ENCODE measurements at regions not wholly inside any gene's neighbourhood (a gene's known extent, or its start where the extent isn't known, plus 50 kb on each side); places are given as distances from the start of the nearest gene placed in this dataset.
A peak's percentile ranks its signal among the peaks of the same experiment; 100 is the strongest.

DNA sequence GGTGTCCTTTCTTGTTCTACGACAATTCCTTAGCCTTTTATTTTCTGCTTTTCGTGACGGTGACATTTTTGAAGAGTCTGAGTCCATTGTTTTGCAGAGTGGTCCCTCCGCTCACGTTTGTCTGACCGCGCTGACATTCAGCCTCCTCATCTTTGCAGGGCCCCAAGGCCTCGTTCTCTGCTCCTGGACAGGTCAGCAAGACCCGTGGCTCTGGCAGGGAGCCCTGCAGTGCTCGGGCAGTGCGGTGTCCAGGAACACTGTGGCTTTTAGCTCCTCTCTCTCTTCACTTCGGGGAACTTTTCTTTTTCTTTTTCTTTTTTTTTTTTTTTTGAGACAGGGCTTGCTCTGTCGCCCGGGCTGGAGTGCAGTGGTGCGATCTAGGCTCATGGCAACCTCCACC is 142.5 kb downstream of the DNAJB6 start:
- H2BK20ac ChIP-seq (ENCODE audit: low read depth, low read length, poor library complexity, severe bottlenecking): no peak overlapping the region
- no peak overlapping the region for H3K9ac ChIP-seq (ENCODE audit: extremely low read depth, insufficient read length, low read length)
- no peak overlapping the region for H4K91ac ChIP-seq (ENCODE audit: insufficient read length, low read depth, low read length)
- H3K27me3 Mint-ChIP-seq (ENCODE audit: low read depth): peaks cover 66% of the 10 kb centered on the region
- no peak overlapping the region for H2BK15ac ChIP-seq (ENCODE audit: low read depth, low read length)
- TF ChIP-seq, protein P1, sequence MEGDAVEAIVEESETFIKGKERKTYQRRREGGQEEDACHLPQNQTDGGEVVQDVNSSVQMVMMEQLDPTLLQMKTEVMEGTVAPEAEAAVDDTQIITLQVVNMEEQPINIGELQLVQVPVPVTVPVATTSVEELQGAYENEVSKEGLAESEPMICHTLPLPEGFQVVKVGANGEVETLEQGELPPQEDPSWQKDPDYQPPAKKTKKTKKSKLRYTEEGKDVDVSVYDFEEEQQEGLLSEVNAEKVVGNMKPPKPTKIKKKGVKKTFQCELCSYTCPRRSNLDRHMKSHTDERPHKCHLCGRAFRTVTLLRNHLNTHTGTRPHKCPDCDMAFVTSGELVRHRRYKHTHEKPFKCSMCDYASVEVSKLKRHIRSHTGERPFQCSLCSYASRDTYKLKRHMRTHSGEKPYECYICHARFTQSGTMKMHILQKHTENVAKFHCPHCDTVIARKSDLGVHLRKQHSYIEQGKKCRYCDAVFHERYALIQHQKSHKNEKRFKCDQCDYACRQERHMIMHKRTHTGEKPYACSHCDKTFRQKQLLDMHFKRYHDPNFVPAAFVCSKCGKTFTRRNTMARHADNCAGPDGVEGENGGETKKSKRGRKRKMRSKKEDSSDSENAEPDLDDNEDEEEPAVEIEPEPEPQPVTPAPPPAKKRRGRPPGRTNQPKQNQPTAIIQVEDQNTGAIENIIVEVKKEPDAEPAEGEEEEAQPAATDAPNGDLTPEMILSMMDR (conservative IDR thresholded peaks at IDR 0.05): no peak
- H3K4me3 Mint-ChIP-seq: no peak overlapping the region
- H3K4ac ChIP-seq (ENCODE audit: low read depth, low read length): no peak overlapping the region
- H3K9me3 Mint-ChIP-seq: peaks cover 5 to 7% of the 10 kb centered on the region in 2 experiments; a peak in 4 of 5 replicates
- H3K56ac ChIP-seq (ENCODE audit: insufficient read length, low read depth, low read length): no peak overlapping the region
- H3K4me2 ChIP-seq (ENCODE audit: insufficient read depth, insufficient read length, low read length): no peak overlapping the region
- H3K23ac ChIP-seq (ENCODE audit: insufficient read length, low read depth, low read length): no peak overlapping the region
- H3K79me2 ChIP-seq (ENCODE audit: insufficient read depth, low read length): no peaks in the 10 kb centered on the region
- no peak overlapping the region for H2AK5ac ChIP-seq (ENCODE audit: insufficient read length, low read length)
- no peaks in the 10 kb centered on the region for H3K23me2 ChIP-seq (ENCODE audit: insufficient read length, low read depth, low read length, poor library complexity, severe bottlenecking)
- H3K27me3 ChIP-seq (ENCODE audit: insufficient read depth, low read length): no peaks in the 10 kb centered on the region; the same call in 1 of the 2 replicates
- no peak overlapping the region for H3T11ph ChIP-seq (ENCODE audit: low read length)
- no peak overlapping the region for H3K27ac Mint-ChIP-seq
- WGBS (ENCODE audit: extremely low coverage, insufficient read length, low lambda C conversion rate): no CpG with 5 or more reads among the region's 15 CpGs
- H3K27ac ChIP-seq (ENCODE audit: insufficient read length, low read depth, low read length): no peak overlapping the region
- no peaks in the 10 kb centered on the region for H4K20me1 ChIP-seq (ENCODE audit: control insufficient read depth, insufficient read depth, insufficient read length)
- H2BK5ac ChIP-seq (ENCODE audit: insufficient read length, low read length): no peak overlapping the region
- no peaks in the 10 kb centered on the region for H3K4me1 Mint-ChIP-seq
- H4K8ac ChIP-seq (replicated peaks; ENCODE audit: insufficient read length, low read depth, low read length): no peak overlapping the region
- no peak overlapping the region for H4K5ac ChIP-seq (ENCODE audit: insufficient read length, low read depth, low read length)
- no peak overlapping the region for H3K14ac ChIP-seq (ENCODE audit: insufficient read depth, low read length)
- H2BK120ac ChIP-seq (ENCODE audit: low read depth, low read length, poor library complexity, severe bottlenecking): no peak overlapping the region
- H3K18ac ChIP-seq (ENCODE audit: insufficient read length, low read depth, low read length): no peak overlapping the region
- peak; percentile 15 for DNase-seq
- no peaks in the 10 kb centered on the region for H3K4me1 ChIP-seq (ENCODE audit: insufficient read depth, low read length)
- no peak overlapping the region for H2BK12ac ChIP-seq (ENCODE audit: insufficient read length, low read depth, low read length)
- H2AFZ ChIP-seq (ENCODE audit: low read length): no peak overlapping the region
- no peaks in the 10 kb centered on the region for H3K9me3 ChIP-seq (ENCODE audit: control insufficient read depth, low read depth, low read length)
- no peaks in the 10 kb centered on the region for H3K79me1 ChIP-seq (ENCODE audit: insufficient read depth, low read depth, low read length, poor library complexity, severe bottlenecking)
- peaks cover 0 to 4% (median 2%) of the 10 kb centered on the region in 3 experiments; a peak in 3 of 7 replicates for H3K36me3 Mint-ChIP-seq (ENCODE audit: insufficient read depth in 1 of 3, low read depth in 3 of 3)

Data from H9 (cell line).